ENCODE measurements at regions not wholly inside any gene's neighbourhood (a gene's known extent, or its start where the extent isn't known, plus 50 kb on each side); places are given as distances from the start of the nearest gene placed in this dataset.

GRCh38 chr4:36870121-36870520, 374.4 kb upstream of the NWD2 start:
- Histone ChIP-seq H3K36me3 (no peaks in the 10 kb centered on the region), H3K27me3 (no peaks in the 10 kb centered on the region), H3K27ac (no peak overlapping the region), H3K4me1 (no peaks in the 10 kb centered on the region), H3K4me3 (no peak overlapping the region), H3K9me3 (no peaks in the 10 kb centered on the region)
- DNase-seq: no peak
- no peak for TF ChIP-seq CTCF (IDR thresholded peaks at IDR 0.05)
- TF ChIP-seq EP300 (IDR thresholded peaks at IDR 0.05): no peak
- TF ChIP-seq POLR2A (IDR thresholded peaks at IDR 0.05): no peak
- no peak for TF ChIP-seq POLR2AphosphoS5 (IDR thresholded peaks at IDR 0.05)
- intact Hi-C loops (cut with DNase I): no loop called here

GRCh38 chr4:36872679-36873078, 371.9 kb upstream of the NWD2 start:
- Histone ChIP-seq H3K27ac (no peak overlapping the region), H3K36me3 (no peaks in the 10 kb centered on the region), H3K9me3 (no peaks in the 10 kb centered on the region), H3K4me1 (no peaks in the 10 kb centered on the region), H3K4me3 (no peak overlapping the region), H3K27me3 (no peaks in the 10 kb centered on the region)
- DNase-seq: no peak
- intact Hi-C loops (cut with DNase I): no loop called here
- TF ChIP-seq CTCF (IDR thresholded peaks at IDR 0.05) (no peak), EP300 (IDR thresholded peaks at IDR 0.05) (no peak), POLR2AphosphoS5 (IDR thresholded peaks at IDR 0.05) (no peak), POLR2A (IDR thresholded peaks at IDR 0.05) (no peak)
- 80 to 82% methylated on average over 1 of the region's 1 CpG for WGBS, 2 donors

- H3K27me3 ChIP-seq: no peaks in the 10 kb centered on the region
- H3K4me3 ChIP-seq: no peak overlapping the region
- TF ChIP-seq POLR2AphosphoS5 (IDR thresholded peaks at IDR 0.05): no peak
- H3K27ac ChIP-seq: no peak overlapping the region
- H3K36me3 ChIP-seq: no peaks in the 10 kb centered on the region
- intact Hi-C loops (cut with DNase I): no loop called here
- peaks cover 0 to 2% (median 0%) of the 10 kb centered on the region in 4 donors for H3K9me3 ChIP-seq
- DNase-seq: no peak
- no peaks in the 10 kb centered on the region for H3K4me1 ChIP-seq
- 81 to 87% methylated on average over 3 of the region's 3 CpGs for WGBS, 2 donors
Measured at GRCh38 chr4:36884151-36884550, 360.4 kb upstream of the NWD2 start.

- H3K9me3 ChIP-seq: no peaks in the 10 kb centered on the region
- DNase-seq: no peak
- H3K36me3 ChIP-seq: no peaks in the 10 kb centered on the region
- no peaks in the 10 kb centered on the region for H3K4me1 ChIP-seq
- no peaks in the 10 kb centered on the region for H3K27me3 ChIP-seq
- WGBS, 2 donors: 74 to 85% methylated on average over 2 of the region's 2 CpGs
- no peak overlapping the region for H3K27ac ChIP-seq
- H3K4me3 ChIP-seq: no peak overlapping the region
- intact Hi-C loops (cut with DNase I): no loop called here
- TF ChIP-seq CTCF (IDR thresholded peaks at IDR 0.05) (no peak), POLR2AphosphoS5 (IDR thresholded peaks at IDR 0.05) (no peak), POLR2A (IDR thresholded peaks at IDR 0.05) (no peak), EP300 (IDR thresholded peaks at IDR 0.05) (no peak)
Measured at GRCh38 chr4:36891971-36892370, 352.6 kb upstream of the NWD2 start.

GRCh38 chr4:36900446-36900987, 344.0 kb upstream of the NWD2 start:
- Histone ChIP-seq H3K27ac (no peak overlapping the region), H3K4me1 (no peaks in the 10 kb centered on the region), H3K9me3 (no peaks in the 10 kb centered on the region), H3K27me3 (no peaks in the 10 kb centered on the region), H3K4me3 (no peak overlapping the region), H3K36me3 (no peaks in the 10 kb centered on the region)
- WGBS, 2 donors: 86 to 93% methylated on average over 4 of the region's 4 CpGs
- TF ChIP-seq POLR2AphosphoS5 (IDR thresholded peaks at IDR 0.05) (no peak), CTCF (IDR thresholded peaks at IDR 0.05) (no peak)
- no peak for DNase-seq
- intact Hi-C loops (cut with DNase I): no loop called here

All from sigmoid colon (tissue), 6 donors.